ENCODE measurements at regions not wholly inside any gene's neighbourhood (a gene's known extent, or its start where the extent isn't known, plus 50 kb on each side); places are given as distances from the start of the nearest gene placed in this dataset.
"Not testable (repeated sequence)": the region's sequence is repeated elsewhere in the genome, so short reads cannot be mapped to it uniquely, and the experiment has no call there.

- BruUV-seq (replicated peaks); H3K36me3 ChIP-seq (ENCODE audit: control insufficient read depth, insufficient read depth, low read length); H3K9me1 ChIP-seq (ENCODE audit: control insufficient read depth, insufficient read depth, low read length); H3K27me3 ChIP-seq (ENCODE audit: control insufficient read depth in 2 of 2, insufficient read depth in 2 of 2, low read length in 2 of 2); H3K4me1 ChIP-seq (replicated peaks in 1 of 2; ENCODE audit: control insufficient read depth in 2 of 2, insufficient read depth in 2 of 2, low read length in 2 of 2); H3K4me3 ChIP-seq; POLR2A ChIA-PET; H3K9me3 ChIP-seq (replicated peaks; ENCODE audit: control insufficient read depth, insufficient read depth, low read depth, low read length); H3K79me2 ChIP-seq (ENCODE audit: control insufficient read depth, insufficient read depth, low read length); H3K9ac ChIP-seq (ENCODE audit: insufficient read depth in 1 of 2, low read depth in 2 of 2, low read length in 2 of 2); H3K27ac ChIP-seq (ENCODE audit: extremely low read depth, low read depth, low read length): not testable (repeated sequence)
- intact Hi-C loops (cut with micrococcal nuclease), result loop anchor here (5.0 to 10.0 kb wide), 3 partner anchors 254 to 917 kb away; no protein-coding TSS in a partner anchor
- TF ChIP-seq CHAMP1 (IDR thresholded peaks at IDR 0.05), result peak; percentile 21; the same call in 1 of the 2 replicates
- 0 out of 2 replicates have a peak, but pooled peaks have one; percentile 13 for TF ChIP-seq FOSL1 (tag; conservative IDR thresholded peaks at IDR 0.05)
- TF ChIP-seq ZNF316 (IDR thresholded peaks at IDR 0.05), result peak; percentile 80
- peak; percentile 62 for TF ChIP-seq RBM25 (IDR thresholded peaks at IDR 0.05; ENCODE audit: low read depth, low read length, severe bottlenecking)
- TF ChIP-seq C11orf30 (IDR thresholded peaks at IDR 0.05; ENCODE audit: low read depth), result peak; percentile 68
- TF ChIP-seq NFE2 (IDR thresholded peaks at IDR 0.05; ENCODE audit: low read depth), result peak; percentile 35; the same call in 1 of the 2 replicates
- TF ChIP-seq SRF (CRISPR knock-in tag; IDR thresholded peaks at IDR 0.05), result peak; percentile 59 to 93; a peak in 3 of 4 replicates
- TF ChIP-seq CC2D1A (IDR thresholded peaks at IDR 0.05), result peak; percentile 45; the same call in 1 of the 2 replicates
- peak; percentile 25; the same call in 1 of the 2 replicates for TF ChIP-seq PKNOX1 (IDR thresholded peaks at IDR 0.05)
- peak; percentile 31; the same call in 1 of the 2 replicates for TF ChIP-seq CREB3L1 (IDR thresholded peaks at IDR 0.05; ENCODE audit: borderline replicate concordance, low read depth)
- 0 out of 2 replicates have a peak, but pooled peaks have one; percentile 16 for TF ChIP-seq MAFG (tag; conservative IDR thresholded peaks at IDR 0.05)
- peak; percentile 44 for TF ChIP-seq ARHGAP35 (IDR thresholded peaks at IDR 0.05; ENCODE audit: partially characterized antibody)
- peak; percentile 45; the same call in 1 of the 2 replicates for TF ChIP-seq MAFF (IDR thresholded peaks at IDR 0.05; ENCODE audit: low read length)
- TF ChIP-seq CHD2 (IDR thresholded peaks at IDR 0.05; ENCODE audit: low read depth, low read length), result peak; percentile 95
- peak overlapping the region; percentile 41; the same call in 1 of the 2 replicates for H2AFZ ChIP-seq (ENCODE audit: low read depth, low read length)
- FAIRE-seq, result peak; percentile 85
- CTCF ChIA-PET (ENCODE audit: low intra/inter-chr PET ratio), result interaction anchor here (0.6 kb wide), 1 partner anchor 883 kb away, joined by 3 read pairs; no protein-coding TSS in a partner anchor
- peak overlapping the region; percentile 54 for H3K4me2 ChIP-seq (ENCODE audit: insufficient read depth, low read length)
- DNase-seq (ENCODE audit: extremely low read depth in 1 of 4, low spot score in 3 of 4), result peak in 1 of 4 experiments; percentile 64
- peaks cover 11% of the 10 kb centered on the region for H4K20me1 ChIP-seq (replicated peaks; ENCODE audit: control insufficient read depth, insufficient read depth, low read length)
- ATAC-seq, result peak; percentile 74
- 3% methylated on average over 7 of the region's 7 CpGs for WGBS (ENCODE audit: insufficient coverage, low coverage, missing lambda C conversion rate)
- in situ Hi-C loops (cut with MboI), result loop anchor here (10.0 kb wide), 2 partner anchors 644 to 914 kb away; no protein-coding TSS in a partner anchor
Observed at GRCh38 chr1:18579267-18579666, 51.4 kb upstream of the PAX7 start.
